IPS-20b (cell line): ENCODE measurements at regions not wholly inside any gene's neighbourhood (a gene's known extent, or its start where the extent isn't known, plus 50 kb on each side); places are given as distances from the start of the nearest gene placed in this dataset.

Source experiments
- H3K27ac ChIP-seq: one replicate; pipeline ENCODE4 v1.5.1; 2013; ENCODE audit warnings: low read length
- H3K27me3 ChIP-seq: 2 replicates; pipeline ENCODE4 v1.6.1; 2013; ENCODE audit warnings: mild to moderate bottlenecking, low read length, inconsistent platforms; ENCODE audit not compliant: insufficient read depth
- H3K36me3 ChIP-seq: 2 replicates; pipeline ENCODE4 v1.6.1; 2013; ENCODE audit warnings: low read depth, mild to moderate bottlenecking, inconsistent platforms, low read length, moderate library complexity; ENCODE audit not compliant: insufficient read depth
- H3K4me1 ChIP-seq: 2 replicates; pipeline ENCODE4 v1.6.1; 2013; ENCODE audit warnings: mild to moderate bottlenecking, control low read depth, inconsistent platforms, low read length, moderate library complexity; ENCODE audit not compliant: insufficient read depth
- H3K4me3 ChIP-seq: 2 replicates; pipeline ENCODE4 v1.5.1; 2013; ENCODE audit warnings: mild to moderate bottlenecking, low read length, inconsistent platforms
- H3K9ac ChIP-seq: 2 replicates; pipeline ENCODE4 v1.6.1; 2013; ENCODE audit warnings: low read depth, mild to moderate bottlenecking, inconsistent platforms, low read length, moderate library complexity
- H3K9me3 ChIP-seq: 2 replicates; pipeline ENCODE4 v1.6.1; 2013; ENCODE audit warnings: mild to moderate bottlenecking, low read depth, low read length, inconsistent platforms; ENCODE audit not compliant: insufficient read depth

- Histone ChIP-seq H3K4me3 (no peak overlapping the region), H3K9me3 (no peaks in the 10 kb centered on the region), H3K36me3 (no peaks in the 10 kb centered on the region), H3K9ac (no peak overlapping the region), H3K27ac (no peak overlapping the region), H3K4me1 (peaks cover 7% of the 10 kb centered on the region), H3K27me3 (peaks cover 9% of the 10 kb centered on the region)
These were observed 206.3 kb upstream of the TCERG1L start for GRCh38 chr10:131517781-131518180.

- Histone ChIP-seq H3K4me3 (no peak overlapping the region), H3K4me1 (no peaks in the 10 kb centered on the region), H3K9ac (no peak overlapping the region), H3K9me3 (no peaks in the 10 kb centered on the region), H3K27ac (no peak overlapping the region), H3K36me3 (no peaks in the 10 kb centered on the region), H3K27me3 (no peaks in the 10 kb centered on the region)
These were observed 208.4 kb upstream of the TCERG1L start for GRCh38 chr10:131519723-131520605.

- Histone ChIP-seq H3K9me3 (peaks cover 2% of the 10 kb centered on the region; the same call in 1 of the 2 replicates), H3K4me3 (no peak overlapping the region), H3K27ac (no peak overlapping the region), H3K27me3 (no peaks in the 10 kb centered on the region), H3K36me3 (no peaks in the 10 kb centered on the region), H3K4me1 (no peaks in the 10 kb centered on the region), H3K9ac (no peak overlapping the region)
These were observed 220.0 kb upstream of the TCERG1L start for GRCh38 chr10:131531265-131532190.

GRCh38 chr10:131532291-131532690 lies 220.8 kb upstream of the TCERG1L start:
- H3K4me1 ChIP-seq: no peaks in the 10 kb centered on the region
- no peak overlapping the region for H3K9ac ChIP-seq
- H3K36me3 ChIP-seq: no peaks in the 10 kb centered on the region
- no peaks in the 10 kb centered on the region for H3K9me3 ChIP-seq
- H3K4me3 ChIP-seq: no peak overlapping the region
- H3K27ac ChIP-seq: no peak overlapping the region
- no peaks in the 10 kb centered on the region for H3K27me3 ChIP-seq

- H3K36me3 ChIP-seq: no peaks in the 10 kb centered on the region
- H3K9me3 ChIP-seq: no peaks in the 10 kb centered on the region
- no peaks in the 10 kb centered on the region for H3K27me3 ChIP-seq
- H3K4me1 ChIP-seq: no peaks in the 10 kb centered on the region
- no peak overlapping the region for H3K4me3 ChIP-seq
- H3K27ac ChIP-seq: no peak overlapping the region
- H3K9ac ChIP-seq: no peak overlapping the region
These were observed 221.3 kb upstream of the TCERG1L start for GRCh38 chr10:131532745-131533341.

- H3K27ac ChIP-seq: no peak overlapping the region
- no peak overlapping the region for H3K9ac ChIP-seq
- H3K36me3 ChIP-seq: no peaks in the 10 kb centered on the region
- no peaks in the 10 kb centered on the region for H3K9me3 ChIP-seq
- no peaks in the 10 kb centered on the region for H3K27me3 ChIP-seq
- H3K4me1 ChIP-seq: no peaks in the 10 kb centered on the region
- H3K4me3 ChIP-seq: no peak overlapping the region
These were observed 222.5 kb upstream of the TCERG1L start for GRCh38 chr10:131533846-131534526.

- Histone ChIP-seq H3K27ac (no peak overlapping the region), H3K27me3 (no peaks in the 10 kb centered on the region), H3K9me3 (no peaks in the 10 kb centered on the region), H3K4me3 (no peak overlapping the region), H3K4me1 (no peaks in the 10 kb centered on the region), H3K9ac (no peak overlapping the region), H3K36me3 (no peaks in the 10 kb centered on the region)
These were observed 223.3 kb upstream of the TCERG1L start for GRCh38 chr10:131534836-131535235.

GRCh38 chr10:131536676-131537075 lies 225.2 kb upstream of the TCERG1L start:
- Histone ChIP-seq H3K9me3 (no peaks in the 10 kb centered on the region), H3K4me1 (no peaks in the 10 kb centered on the region)

GRCh38 chr10:131537281-131537680 lies 225.8 kb upstream of the TCERG1L start:
- no peaks in the 10 kb centered on the region for H3K9me3 ChIP-seq
- H3K36me3 ChIP-seq: no peaks in the 10 kb centered on the region
- H3K4me3 ChIP-seq: no peak overlapping the region
- H3K4me1 ChIP-seq: no peaks in the 10 kb centered on the region
- no peaks in the 10 kb centered on the region for H3K27me3 ChIP-seq
- no peak overlapping the region for H3K9ac ChIP-seq
- no peak overlapping the region for H3K27ac ChIP-seq

More at GRCh38 chr10:131536676-131537075, 225.2 kb upstream of the TCERG1L start:
- no peaks in the 10 kb centered on the region for H3K27me3 ChIP-seq
- no peak overlapping the region for H3K4me3 ChIP-seq
- H3K36me3 ChIP-seq: no peaks in the 10 kb centered on the region
- H3K9ac ChIP-seq: no peak overlapping the region
- no peak overlapping the region for H3K27ac ChIP-seq

- Histone ChIP-seq H3K27me3 (no peaks in the 10 kb centered on the region), H3K4me1 (no peaks in the 10 kb centered on the region), H3K9ac (no peak overlapping the region), H3K27ac (no peak overlapping the region), H3K36me3 (no peaks in the 10 kb centered on the region), H3K9me3 (no peaks in the 10 kb centered on the region), H3K4me3 (no peak overlapping the region)
These were observed 233.0 kb upstream of the TCERG1L start for GRCh38 chr10:131544495-131544894.
